MM.1S (cell line): ENCODE measurements at regions not wholly inside any gene's neighbourhood (a gene's known extent, or its start where the extent isn't known, plus 50 kb on each side); places are given as distances from the start of the nearest gene placed in this dataset.

ENCODE experiments used
- CTCF ChIP-seq: fragments of 300-600 bp; sonication (generic); IDR thresholded peaks from 2 replicates; pipeline ENCODE4 v1.5.1; 2016; ENCODE audit warnings: antibody characterized with exemption, low read length, mixed read lengths
- EZH2phosphoT487 ChIP-seq: fragments of 300-600 bp; sonication (generic); IDR thresholded peaks from 2 replicates; pipeline ENCODE4 v1.6.1; 2018; ENCODE audit warnings: antibody characterized with exemption, low read length

GRCh38 chr3:31436830-31437229 is 95.9 kb upstream of the STT3B start:
- TF ChIP-seq CTCF: no peak
- no peak for TF ChIP-seq EZH2phosphoT487
